HUDEP-2 (cell line): ENCODE measurements at regions not wholly inside any gene's neighbourhood (a gene's known extent, or its start where the extent isn't known, plus 50 kb on each side); places are given as distances from the start of the nearest gene placed in this dataset.
"Not testable (repeated sequence)": the region's sequence is repeated elsewhere in the genome, so short reads cannot be mapped to it uniquely, and the experiment has no call there.

Experiments used
- DNase-seq, 76 experiments: peaks; one replicate each; lab custom pipeline; 2025; ENCODE audit not compliant: unreplicated experiment in 76 of 76; lab: John Stamatoyannopoulos, UW

GRCh38 chr18:67455890-67456501, 60.5 kb downstream of the DSEL start:
- peak in 19 of 76 experiments; percentile 2 to 69 (median 44) for DNase-seq

GRCh38 chr18:67453901-67454300, 62.6 kb downstream of the DSEL start:
- DNase-seq = peak in 37 of 76 experiments; percentile 0 to 79 (median 46)

- DNase-seq = no peak
Measured at GRCh38 chr18:67451960-67452359, 64.6 kb downstream of the DSEL start.

GRCh38 chr18:67451101-67451500, 65.4 kb downstream of the DSEL start:
- not testable (repeated sequence) for DNase-seq

- no peak for DNase-seq
Measured at GRCh38 chr18:67433971-67434370, 82.5 kb downstream of the DSEL start.

- DNase-seq = no peak
Measured at GRCh38 chr18:67432806-67433205, 83.7 kb downstream of the DSEL start.

- no peak for DNase-seq
Measured at GRCh38 chr18:67428805-67429204, 87.7 kb downstream of the DSEL start.

GRCh38 chr18:67428158-67428557, 88.4 kb downstream of the DSEL start:
- no peak for DNase-seq

GRCh38 chr18:67426486-67426885, 90.0 kb downstream of the DSEL start:
- no peak for DNase-seq

- DNase-seq = no peak
Measured at GRCh38 chr18:67425672-67426071, 90.8 kb downstream of the DSEL start.

GRCh38 chr18:67421651-67422050, 94.9 kb downstream of the DSEL start:
- DNase-seq = no peak

GRCh38 chr18:67417864-67418523, 98.5 kb downstream of the DSEL start:
- DNase-seq = peak in 12 of 76 experiments; percentile 3 to 49 (median 26)

GRCh38 chr18:67411116-67411515, 105.4 kb downstream of the DSEL start:
- no peak for DNase-seq

GRCh38 chr18:67410075-67411070, 106.1 kb downstream of the DSEL start:
- DNase-seq = no peak

- DNase-seq = no peak
Measured at GRCh38 chr18:67408240-67408639, 108.3 kb downstream of the DSEL start.

GRCh38 chr18:67406714-67407113, 109.8 kb downstream of the DSEL start:
- no peak for DNase-seq

- no peak for DNase-seq
Measured at GRCh38 chr18:67402543-67402942, 114.0 kb downstream of the DSEL start.

- DNase-seq = no peak
Measured at GRCh38 chr18:67400502-67401117, 115.9 kb downstream of the DSEL start.

GRCh38 chr18:67386032-67386431, 130.5 kb downstream of the DSEL start:
- DNase-seq = no peak

- no peak for DNase-seq
Measured at GRCh38 chr18:67385455-67385854, 131.1 kb downstream of the DSEL start.

GRCh38 chr18:67384057-67384456, 132.5 kb downstream of the DSEL start:
- DNase-seq = peak in 11 of 76 experiments; percentile 0 to 60 (median 16)
